Ishikawa (cell line): ENCODE measurements at regions not wholly inside any gene's neighbourhood (a gene's known extent, or its start where the extent isn't known, plus 50 kb on each side); places are given as distances from the start of the nearest gene placed in this dataset.

Source experiments
- EGR1 ChIP-seq: IDR thresholded peaks from 2 replicates; pipeline ENCODE4 v1.6.1; 2012
- YY1 ChIP-seq: IDR thresholded peaks from 2 replicates; pipeline ENCODE4 v1.6.1; 2012; ENCODE audit warnings: low read depth

DNA sequence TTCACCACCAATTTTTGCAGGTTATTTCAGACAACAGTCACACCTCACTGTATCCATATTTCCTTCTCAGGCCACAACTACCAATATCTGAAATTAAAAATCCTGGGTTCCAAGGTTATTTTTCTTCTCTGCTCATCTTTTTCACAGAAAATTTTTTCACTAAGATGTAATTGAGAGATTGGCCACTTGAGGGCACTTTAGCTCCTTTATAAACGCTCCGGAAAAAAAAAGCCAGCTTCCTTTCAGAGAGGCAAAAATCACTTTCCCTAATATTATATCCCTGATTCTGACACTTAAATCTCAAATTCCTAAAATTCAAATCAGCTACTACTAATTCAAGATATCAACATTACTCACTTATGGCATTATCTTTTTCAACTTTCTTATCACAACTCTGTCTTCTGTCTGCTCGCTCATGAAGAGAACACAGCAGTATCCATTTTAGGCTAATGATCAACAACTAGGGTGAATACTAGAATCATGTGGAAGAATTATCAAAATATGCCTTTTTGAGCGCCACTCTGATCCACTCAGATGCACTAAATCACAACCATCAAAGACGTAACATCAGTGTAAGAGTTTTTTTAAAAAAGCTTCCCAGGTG lies 101.4 kb upstream of the RGS1 start:
- TF ChIP-seq YY1: no peak
- no peak for TF ChIP-seq EGR1
